Fibroblast of upper back skin (primary cell): ENCODE measurements at regions not wholly inside any gene's neighbourhood (a gene's known extent, or its start where the extent isn't known, plus 50 kb on each side); places are given as distances from the start of the nearest gene placed in this dataset.
"Not testable (repeated sequence)": the region's sequence is repeated elsewhere in the genome, so short reads cannot be mapped to it uniquely, and the experiment has no call there.

ENCODE experiments used
- DNase-seq: peaks from one replicate; pipeline ENCODE4 v3.0.0-alpha.2; 2013

GRCh38 chr6:104676679-104677078 is 183.0 kb downstream of the HACE1 start:
- not testable (repeated sequence) for DNase-seq

GRCh38 chr6:104675161-104675560 is 184.6 kb downstream of the HACE1 start:
- not testable (repeated sequence) for DNase-seq

- not testable (repeated sequence) for DNase-seq
These were observed 186.6 kb downstream of the HACE1 start for GRCh38 chr6:104673078-104673477.

GRCh38 chr6:104671591-104671891 is 188.2 kb downstream of the HACE1 start:
- DNase-seq: not testable (repeated sequence)

GRCh38 chr6:104670834-104671590 is 188.7 kb downstream of the HACE1 start:
- not testable (repeated sequence) for DNase-seq

- DNase-seq: no peak
These were observed 190.2 kb downstream of the HACE1 start for GRCh38 chr6:104669483-104669882.

- no peak for DNase-seq
These were observed 203.5 kb downstream of the HACE1 start for GRCh38 chr6:104656235-104656634.

GRCh38 chr6:104653781-104654180 is 205.9 kb downstream of the HACE1 start:
- peak; percentile 59 for DNase-seq

- no peak for DNase-seq
These were observed 211.4 kb downstream of the HACE1 start for GRCh38 chr6:104648347-104648746.

GRCh38 chr6:104644848-104645247 is 214.9 kb downstream of the HACE1 start:
- DNase-seq: no peak

- DNase-seq: peak; percentile 79
These were observed 216.8 kb downstream of the HACE1 start for GRCh38 chr6:104642871-104643270.

GRCh38 chr6:104640761-104641160 is 219.0 kb downstream of the HACE1 start:
- no peak for DNase-seq

- DNase-seq: no peak
These were observed 219.5 kb downstream of the HACE1 start for GRCh38 chr6:104640150-104640700.

GRCh38 chr6:104639668-104640067 is 220.1 kb downstream of the HACE1 start:
- peak; percentile 59 for DNase-seq

GRCh38 chr6:104638841-104639290 is 220.9 kb downstream of the HACE1 start:
- no peak for DNase-seq

GRCh38 chr6:104633125-104633524 is 226.6 kb downstream of the HACE1 start:
- peak; percentile 79 for DNase-seq

GRCh38 chr6:104632588-104632987 is 227.1 kb downstream of the HACE1 start:
- DNase-seq: no peak

GRCh38 chr6:104630955-104631354 is 228.8 kb downstream of the HACE1 start:
- DNase-seq: no peak

GRCh38 chr6:104630522-104630921 is 229.2 kb downstream of the HACE1 start:
- DNase-seq: no peak

GRCh38 chr6:104629826-104630225 is 229.9 kb downstream of the HACE1 start:
- no peak for DNase-seq

- DNase-seq: peak; percentile 76
These were observed 234.2 kb downstream of the HACE1 start for GRCh38 chr6:104625536-104625935.

GRCh38 chr6:104623052-104623690 is 236.5 kb downstream of the HACE1 start:
- DNase-seq: no peak

- DNase-seq: no peak
These were observed 238.3 kb downstream of the HACE1 start for GRCh38 chr6:104621396-104621795.

- no peak for DNase-seq
These were observed 242.1 kb downstream of the HACE1 start for GRCh38 chr6:104617591-104617990.
